ENCODE measurements at regions not wholly inside any gene's neighbourhood (a gene's known extent, or its start where the extent isn't known, plus 50 kb on each side); places are given as distances from the start of the nearest gene placed in this dataset.

- no peak overlapping the region for H3K9ac ChIP-seq
- no peaks in the 10 kb centered on the region for H3K27me3 ChIP-seq
- no peaks in the 10 kb centered on the region for H3K79me2 ChIP-seq (ENCODE audit: low read depth)
- no peaks in the 10 kb centered on the region for H3F3A ChIP-seq (ENCODE audit: low read depth)
- no peak for DNase-seq (ENCODE audit: low spot score)
- no peaks in the 10 kb centered on the region for H3K36me3 ChIP-seq
- no peak for TF ChIP-seq EZH2 (IDR thresholded peaks at IDR 0.05)
- no peak for TF ChIP-seq CTCF (IDR thresholded peaks at IDR 0.05)
- no peak for TF ChIP-seq EZH2phosphoT487 (IDR thresholded peaks at IDR 0.05)
- H3K4me3 ChIP-seq: no peak overlapping the region
- H3K9me3 ChIP-seq (ENCODE audit: low read depth): no peaks in the 10 kb centered on the region
- H2AFZ ChIP-seq (replicated peaks): no peak overlapping the region
- Mint-ChIP-seq H3K36me3 (peaks cover 4% of the 10 kb centered on the region), H3K9me3 (peaks cover 8% of the 10 kb centered on the region), H3K4me3 (no peak overlapping the region), H3K4me1 (peaks cover 3% of the 10 kb centered on the region), H3K27me3 (ENCODE audit: insufficient read depth, low read depth) (peaks cover 3% of the 10 kb centered on the region), H3K27ac (no peak overlapping the region)
- H3K4me1 ChIP-seq: no peaks in the 10 kb centered on the region
- H4K20me1 ChIP-seq (ENCODE audit: low read depth): no peaks in the 10 kb centered on the region
- no peak overlapping the region for H3K27ac ChIP-seq
- no peak overlapping the region for H3K4me2 ChIP-seq
Measured at GRCh38 chr21:31576428-31576827, 83.1 kb upstream of the SOD1 start.

GRCh38 chr21:31573217-31573616 lies 86.3 kb upstream of the SOD1 start:
- H3K9ac ChIP-seq: no peak overlapping the region
- H3K4me1 ChIP-seq: no peaks in the 10 kb centered on the region
- no peak for DNase-seq (ENCODE audit: low spot score)
- no peak overlapping the region for H3K4me3 Mint-ChIP-seq
- H3K9me3 Mint-ChIP-seq: peaks cover 8% of the 10 kb centered on the region
- no peaks in the 10 kb centered on the region for H3K36me3 ChIP-seq
- H3K27me3 Mint-ChIP-seq (ENCODE audit: insufficient read depth, low read depth): peaks cover 5% of the 10 kb centered on the region
- H3K9me3 ChIP-seq (ENCODE audit: low read depth): no peaks in the 10 kb centered on the region
- H3K27me3 ChIP-seq: no peaks in the 10 kb centered on the region
- H3K4me3 ChIP-seq: no peak overlapping the region
- TF ChIP-seq EZH2phosphoT487 (IDR thresholded peaks at IDR 0.05) (no peak), CTCF (IDR thresholded peaks at IDR 0.05) (no peak), EZH2 (IDR thresholded peaks at IDR 0.05) (no peak)
- no peaks in the 10 kb centered on the region for H3F3A ChIP-seq (ENCODE audit: low read depth)
- H3K27ac Mint-ChIP-seq: no peak overlapping the region
- no peaks in the 10 kb centered on the region for H4K20me1 ChIP-seq (ENCODE audit: low read depth)
- peaks cover 4% of the 10 kb centered on the region for H3K36me3 Mint-ChIP-seq
- no peak overlapping the region for H3K27ac ChIP-seq
- H3K4me1 Mint-ChIP-seq: peaks cover 6% of the 10 kb centered on the region
- no peaks in the 10 kb centered on the region for H3K79me2 ChIP-seq (ENCODE audit: low read depth)
- no peak overlapping the region for H2AFZ ChIP-seq (replicated peaks)
- H3K4me2 ChIP-seq: no peak overlapping the region

GRCh38 chr21:31571879-31572278 lies 87.6 kb upstream of the SOD1 start:
- no peak for TF ChIP-seq CTCF (IDR thresholded peaks at IDR 0.05)
- Histone ChIP-seq H3K36me3 (no peaks in the 10 kb centered on the region), H3F3A (ENCODE audit: low read depth) (no peaks in the 10 kb centered on the region), H3K27ac (no peak overlapping the region), H3K4me1 (no peaks in the 10 kb centered on the region), H3K79me2 (ENCODE audit: low read depth) (no peaks in the 10 kb centered on the region), H4K20me1 (ENCODE audit: low read depth) (no peaks in the 10 kb centered on the region), H3K9ac (no peak overlapping the region), H2AFZ (replicated peaks) (no peak overlapping the region), H3K4me3 (no peak overlapping the region), H3K27me3 (no peaks in the 10 kb centered on the region), H3K4me2 (no peak overlapping the region), H3K9me3 (ENCODE audit: low read depth) (no peaks in the 10 kb centered on the region)
- Mint-ChIP-seq H3K4me3 (no peak overlapping the region), H3K27me3 (ENCODE audit: insufficient read depth, low read depth) (peaks cover 5% of the 10 kb centered on the region), H3K9me3 (peaks cover 8% of the 10 kb centered on the region), H3K4me1 (peaks cover 9% of the 10 kb centered on the region), H3K27ac (no peak overlapping the region), H3K36me3 (peaks cover 4% of the 10 kb centered on the region)
- DNase-seq (ENCODE audit: low spot score): no peak
